HG02840 (cell line): ENCODE measurements at regions not wholly inside any gene's neighbourhood (a gene's known extent, or its start where the extent isn't known, plus 50 kb on each side); places are given as distances from the start of the nearest gene placed in this dataset.
"Not testable (repeated sequence)": the region's sequence is repeated elsewhere in the genome, so short reads cannot be mapped to it uniquely, and the experiment has no call there.

Source experiments
- ATAC-seq: cut with Tn5 transposase; IDR thresholded peaks from one replicate; pipeline ENCODE4 v1.9.1; 2021; ENCODE audit warnings: mild to moderate bottlenecking, moderate library complexity, moderate number of reproducible peaks; ENCODE audit not compliant: unreplicated experiment, low FRiP score

- no peak for ATAC-seq
These were observed 214.8 kb upstream of the MAGI2 start for GRCh38 chr7:79668292-79668691.

GRCh38 chr7:79666472-79666871 is 213.0 kb upstream of the MAGI2 start:
- no peak for ATAC-seq

GRCh38 chr7:79664884-79665676 is 211.6 kb upstream of the MAGI2 start:
- no peak for ATAC-seq

GRCh38 chr7:79658304-79658703 is 204.8 kb upstream of the MAGI2 start:
- no peak for ATAC-seq

- no peak for ATAC-seq
These were observed 199.7 kb upstream of the MAGI2 start for GRCh38 chr7:79653136-79653631.

- ATAC-seq = no peak
These were observed 199.2 kb upstream of the MAGI2 start for GRCh38 chr7:79652619-79653018.

- ATAC-seq = no peak
These were observed 194.2 kb upstream of the MAGI2 start for GRCh38 chr7:79647711-79648110.

GRCh38 chr7:79646278-79646677 is 192.8 kb upstream of the MAGI2 start:
- ATAC-seq = no peak

- ATAC-seq = no peak
These were observed 183.4 kb upstream of the MAGI2 start for GRCh38 chr7:79636849-79637248.

GRCh38 chr7:79625921-79626320 is 172.5 kb upstream of the MAGI2 start:
- not testable (repeated sequence) for ATAC-seq

GRCh38 chr7:79624336-79624735 is 170.9 kb upstream of the MAGI2 start:
- ATAC-seq = no peak

GRCh38 chr7:79622781-79623180 is 169.3 kb upstream of the MAGI2 start:
- ATAC-seq = no peak

- ATAC-seq = no peak
These were observed 166.8 kb upstream of the MAGI2 start for GRCh38 chr7:79620291-79620690.

- no peak for ATAC-seq
These were observed 165.7 kb upstream of the MAGI2 start for GRCh38 chr7:79619216-79619615.

GRCh38 chr7:79615871-79616640 is 162.6 kb upstream of the MAGI2 start:
- ATAC-seq = no peak

GRCh38 chr7:79615466-79615865 is 162.0 kb upstream of the MAGI2 start:
- no peak for ATAC-seq

GRCh38 chr7:79612903-79613302 is 159.4 kb upstream of the MAGI2 start:
- ATAC-seq = no peak

GRCh38 chr7:79612022-79612421 is 158.6 kb upstream of the MAGI2 start:
- no peak for ATAC-seq

- no peak for ATAC-seq
These were observed 157.4 kb upstream of the MAGI2 start for GRCh38 chr7:79610748-79611304.

GRCh38 chr7:79610313-79610712 is 156.8 kb upstream of the MAGI2 start:
- no peak for ATAC-seq

- ATAC-seq = no peak
These were observed 154.5 kb upstream of the MAGI2 start for GRCh38 chr7:79608005-79608404.
